ENCODE measurements at regions not wholly inside any gene's neighbourhood (a gene's known extent, or its start where the extent isn't known, plus 50 kb on each side); places are given as distances from the start of the nearest gene placed in this dataset.
"Not testable (repeated sequence)": the region's sequence is repeated elsewhere in the genome, so short reads cannot be mapped to it uniquely, and the experiment has no call there.

DNA sequence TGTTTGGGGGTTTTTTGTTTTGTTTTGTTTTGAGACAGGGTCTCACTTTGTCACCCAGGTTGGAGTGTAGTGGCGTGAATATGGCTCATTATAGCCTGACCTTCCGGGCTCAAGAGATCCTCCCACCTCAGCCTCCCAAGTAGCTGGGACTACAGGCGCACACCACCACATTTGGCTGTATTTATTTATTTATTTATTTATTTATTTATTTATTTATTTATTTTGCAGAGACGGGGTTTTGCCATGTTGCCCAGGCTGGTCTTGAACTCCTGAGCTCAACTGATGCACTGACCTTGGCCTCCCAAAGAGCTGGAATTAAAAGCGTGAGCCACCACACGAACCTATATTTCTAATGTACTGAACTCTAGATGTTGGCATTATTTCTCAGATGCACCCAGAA is 105.2 kb upstream of the BEND4 start:
- TF ChIP-seq POLR2AphosphoS5 (IDR thresholded peaks at IDR 0.05; ENCODE audit: borderline replicate concordance, low read depth, low read length); EZH2 (IDR thresholded peaks at IDR 0.05): not testable (repeated sequence)

Measured in SK-N-MC (cell line).